HG03039 (cell line): ENCODE measurements at regions not wholly inside any gene's neighbourhood (a gene's known extent, or its start where the extent isn't known, plus 50 kb on each side); places are given as distances from the start of the nearest gene placed in this dataset.
A peak's percentile ranks its signal among the peaks of the same experiment; 100 is the strongest.

Experiments
- ATAC-seq: cut with Tn5 transposase; IDR thresholded peaks from one replicate; pipeline ENCODE4 v1.9.1; 2021; ENCODE audit warnings: mild to moderate bottlenecking, moderate library complexity; ENCODE audit not compliant: unreplicated experiment

GRCh38 chr3:118744186-118744585 lies 290.5 kb downstream of the IGSF11 start:
- no peak for ATAC-seq

GRCh38 chr3:118754406-118755252 lies 280.0 kb downstream of the IGSF11 start:
- no peak for ATAC-seq

GRCh38 chr3:118755253-118755801 lies 279.3 kb downstream of the IGSF11 start:
- no peak for ATAC-seq

- no peak for ATAC-seq
These were observed 273.9 kb downstream of the IGSF11 start for GRCh38 chr3:118760585-118761290.

- ATAC-seq: no peak
These were observed 273.4 kb downstream of the IGSF11 start for GRCh38 chr3:118761291-118761606.

GRCh38 chr3:118765636-118766305 lies 268.9 kb downstream of the IGSF11 start:
- ATAC-seq: no peak

- ATAC-seq: peak; percentile 84
These were observed 268.4 kb downstream of the IGSF11 start for GRCh38 chr3:118766306-118766669.

- ATAC-seq: no peak
These were observed 262.6 kb downstream of the IGSF11 start for GRCh38 chr3:118772036-118772435.

- ATAC-seq: peak; percentile 99
These were observed 262.1 kb downstream of the IGSF11 start for GRCh38 chr3:118772547-118773011.

- no peak for ATAC-seq
These were observed 259.6 kb downstream of the IGSF11 start for GRCh38 chr3:118775021-118775420.

- no peak for ATAC-seq
These were observed 256.4 kb downstream of the IGSF11 start for GRCh38 chr3:118778201-118778600.

- ATAC-seq: no peak
These were observed 253.4 kb downstream of the IGSF11 start for GRCh38 chr3:118781232-118781631.

- no peak for ATAC-seq
These were observed 252.8 kb downstream of the IGSF11 start for GRCh38 chr3:118781839-118782238.

- peak; percentile 95 for ATAC-seq
These were observed 251.9 kb downstream of the IGSF11 start for GRCh38 chr3:118782755-118783202.

GRCh38 chr3:118785415-118785814 lies 249.2 kb downstream of the IGSF11 start:
- ATAC-seq: no peak

GRCh38 chr3:118791246-118791645 lies 243.4 kb downstream of the IGSF11 start:
- ATAC-seq: no peak

GRCh38 chr3:118792191-118792590 lies 242.5 kb downstream of the IGSF11 start:
- no peak for ATAC-seq

GRCh38 chr3:118793176-118793575 lies 241.5 kb downstream of the IGSF11 start:
- ATAC-seq: no peak

- ATAC-seq: no peak
These were observed 235.3 kb downstream of the IGSF11 start for GRCh38 chr3:118799303-118799702.

- ATAC-seq: no peak
These were observed 232.7 kb downstream of the IGSF11 start for GRCh38 chr3:118801899-118802298.

GRCh38 chr3:118802325-118803095 lies 232.1 kb downstream of the IGSF11 start:
- no peak for ATAC-seq
